GM18505 (cell line): ENCODE measurements at regions not wholly inside any gene's neighbourhood (a gene's known extent, or its start where the extent isn't known, plus 50 kb on each side); places are given as distances from the start of the nearest gene placed in this dataset.
A peak's percentile ranks its signal among the peaks of the same experiment; 100 is the strongest.

Experiments used
- ATAC-seq: cut with Tn5 transposase; IDR thresholded peaks from one replicate; pipeline ENCODE4 v1.9.1; 2021; ENCODE audit not compliant: unreplicated experiment
- POLR2A ChIP-seq: IDR thresholded peaks from 4 replicates; pipeline ENCODE4 v1.6.1; 2011; ENCODE audit warnings: borderline replicate concordance; ENCODE audit not compliant: insufficient read depth, insufficient read length; ENCODE audit errors: extremely low read depth

- ATAC-seq: no peak
- TF ChIP-seq POLR2A: no peak
Observed at GRCh38 chr1:81242103-81242502, 558.6 kb upstream of the ADGRL2 start.

GRCh38 chr1:81238129-81238528 lies 562.6 kb upstream of the ADGRL2 start:
- no peak for ATAC-seq
- no peak for TF ChIP-seq POLR2A

GRCh38 chr1:81237473-81238089 lies 563.2 kb upstream of the ADGRL2 start:
- TF ChIP-seq POLR2A: no peak
- ATAC-seq: no peak

GRCh38 chr1:81234237-81234636 lies 566.5 kb upstream of the ADGRL2 start:
- ATAC-seq: no peak
- no peak for TF ChIP-seq POLR2A

GRCh38 chr1:81233591-81233990 lies 567.1 kb upstream of the ADGRL2 start:
- ATAC-seq: no peak
- TF ChIP-seq POLR2A: no peak

GRCh38 chr1:81232420-81232819 lies 568.3 kb upstream of the ADGRL2 start:
- TF ChIP-seq POLR2A: no peak
- no peak for ATAC-seq

GRCh38 chr1:81231729-81232038 lies 569.0 kb upstream of the ADGRL2 start:
- no peak for TF ChIP-seq POLR2A
- no peak for ATAC-seq

- no peak for TF ChIP-seq POLR2A
- no peak for ATAC-seq
Observed at GRCh38 chr1:81230983-81231728, 569.6 kb upstream of the ADGRL2 start.

- no peak for TF ChIP-seq POLR2A
Observed at GRCh38 chr1:81228926-81229325, 571.8 kb upstream of the ADGRL2 start.

GRCh38 chr1:81226603-81226928 lies 574.2 kb upstream of the ADGRL2 start:
- no peak for TF ChIP-seq POLR2A
- ATAC-seq: peak; percentile 41

More at GRCh38 chr1:81228926-81229325, 571.8 kb upstream of the ADGRL2 start:
- ATAC-seq: no peak

- no peak for TF ChIP-seq POLR2A
- ATAC-seq: peak; percentile 79
Observed at GRCh38 chr1:81225789-81226602, 574.7 kb upstream of the ADGRL2 start.

- TF ChIP-seq POLR2A: no peak
- no peak for ATAC-seq
Observed at GRCh38 chr1:81224222-81224621, 576.5 kb upstream of the ADGRL2 start.

GRCh38 chr1:81221564-81221963 lies 579.2 kb upstream of the ADGRL2 start:
- TF ChIP-seq POLR2A: no peak
- ATAC-seq: no peak

GRCh38 chr1:81220614-81221071 lies 580.1 kb upstream of the ADGRL2 start:
- TF ChIP-seq POLR2A: no peak
- no peak for ATAC-seq
